NCI-H524 (cell line): ENCODE measurements at regions not wholly inside any gene's neighbourhood (a gene's known extent, or its start where the extent isn't known, plus 50 kb on each side); places are given as distances from the start of the nearest gene placed in this dataset.
"Not testable (repeated sequence)": the region's sequence is repeated elsewhere in the genome, so short reads cannot be mapped to it uniquely, and the experiment has no call there.

Experiments used
- DNase-seq, 2 experiments: peaks; one replicate each; lab custom pipeline; 2025; lab: John Stamatoyannopoulos, UW

DNA sequence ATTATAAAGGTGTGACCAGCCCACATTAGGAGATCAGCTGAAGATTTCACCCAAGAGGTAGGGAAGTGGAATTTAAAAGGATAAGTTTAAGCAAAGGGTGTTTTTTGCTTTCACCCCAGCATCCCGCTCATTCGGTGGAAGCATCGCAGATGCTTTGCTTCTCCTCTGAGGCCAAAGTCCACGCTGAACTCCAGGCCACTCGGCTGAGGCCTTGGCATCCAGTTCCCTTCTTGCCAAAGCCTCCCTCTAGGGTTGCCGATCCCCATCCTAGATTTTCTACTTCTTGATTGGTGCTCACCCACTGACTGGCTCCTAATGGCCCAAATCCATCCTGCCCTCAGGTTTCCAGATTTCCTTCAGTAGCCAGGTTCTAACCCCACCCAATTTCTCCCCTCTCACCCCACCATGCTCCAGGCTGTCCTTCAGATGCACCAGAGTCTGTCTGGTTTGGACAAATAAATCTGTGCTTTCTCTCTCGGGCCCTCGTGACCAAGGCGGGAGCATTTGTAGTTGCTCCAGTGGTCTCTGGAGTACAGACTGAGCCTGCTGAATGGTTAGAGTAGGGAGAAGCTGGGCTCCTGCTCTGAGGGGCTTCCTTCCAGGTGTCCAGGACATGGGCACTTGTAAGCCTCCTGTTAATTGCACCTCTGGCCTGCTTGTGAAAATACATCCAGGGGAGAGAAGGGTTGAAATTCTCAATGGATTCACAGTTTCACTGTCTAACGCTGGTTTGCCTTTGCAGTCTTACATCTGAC is 193.2 kb downstream of the C1orf94 start:
- DNase-seq = no peak

DNA sequence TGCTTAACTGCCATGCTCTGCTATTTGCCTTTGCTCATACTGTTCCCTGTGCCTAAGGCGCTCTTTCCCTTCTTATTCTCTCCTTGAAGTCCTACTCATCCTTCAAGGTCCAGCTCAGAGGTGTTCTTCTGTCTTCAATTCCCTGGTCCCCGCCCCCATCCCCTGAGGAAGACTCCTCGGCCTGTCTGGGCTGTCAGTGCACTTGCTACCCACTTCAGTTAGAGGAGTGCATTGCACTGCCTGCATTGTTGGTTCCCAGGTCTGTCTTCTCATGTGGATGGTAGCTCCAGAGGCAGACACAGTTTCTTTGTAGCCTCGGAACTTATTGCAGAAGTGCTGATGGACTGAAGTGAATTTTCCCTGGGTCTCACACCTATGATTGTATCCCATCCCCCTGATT is 194.0 kb downstream of the C1orf94 start:
- no peak for DNase-seq

GRCh38 chr1:34371179-34371578 is 194.5 kb downstream of the C1orf94 start:
- not testable (repeated sequence) for DNase-seq

DNA sequence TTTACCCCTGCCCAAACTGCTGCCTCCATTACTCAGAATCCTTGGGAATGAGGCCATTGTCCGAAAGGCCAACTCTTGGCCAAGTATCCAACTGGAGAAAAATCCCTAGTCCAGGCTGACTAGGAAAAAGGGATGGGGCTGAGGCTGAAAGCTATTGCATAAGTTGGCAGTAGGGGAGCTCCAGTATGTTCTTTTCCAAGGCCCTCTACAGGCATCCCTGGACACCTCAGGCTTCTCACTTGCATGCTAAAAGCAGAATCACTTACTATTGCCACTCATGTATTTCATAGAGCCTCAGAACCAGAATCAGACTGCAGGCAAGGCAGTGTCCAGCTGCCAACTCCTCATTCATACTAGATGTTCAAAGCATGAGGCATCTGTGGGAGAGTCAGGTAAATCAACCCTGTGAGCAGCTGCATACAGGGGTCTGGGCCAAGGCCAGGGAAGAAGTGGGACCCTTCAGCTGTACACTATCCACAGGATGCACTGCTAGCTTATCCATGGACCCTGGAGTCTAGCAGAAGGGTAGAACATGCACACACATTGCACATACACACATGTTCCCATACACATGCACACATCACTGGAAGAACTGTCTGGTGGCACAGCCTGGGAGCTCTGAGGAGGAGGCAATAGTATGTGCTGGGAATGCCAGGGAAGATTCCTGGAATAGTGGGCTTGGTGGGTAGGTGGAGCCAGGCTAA is 195.3 kb downstream of the C1orf94 start:
- DNase-seq = no peak

DNA sequence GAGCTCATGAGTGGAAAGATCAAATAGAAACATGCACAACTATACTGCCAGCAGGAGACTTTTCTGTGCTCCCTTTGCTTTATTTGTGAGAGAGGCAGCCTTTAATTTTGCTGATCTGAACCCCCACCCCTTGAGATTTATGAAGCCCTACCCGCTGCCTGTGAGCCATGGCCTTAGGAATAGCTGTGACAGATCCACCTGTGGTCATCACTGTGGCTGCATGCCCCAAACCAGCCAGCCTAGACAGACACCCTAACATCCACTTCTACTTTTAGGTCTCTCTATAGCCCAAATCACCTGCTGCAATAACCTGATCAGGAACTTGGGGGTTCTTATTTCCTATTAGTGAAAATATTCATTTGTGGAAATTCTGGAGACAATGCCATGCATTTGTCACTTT is 196.2 kb downstream of the C1orf94 start:
- DNase-seq = no peak

DNA sequence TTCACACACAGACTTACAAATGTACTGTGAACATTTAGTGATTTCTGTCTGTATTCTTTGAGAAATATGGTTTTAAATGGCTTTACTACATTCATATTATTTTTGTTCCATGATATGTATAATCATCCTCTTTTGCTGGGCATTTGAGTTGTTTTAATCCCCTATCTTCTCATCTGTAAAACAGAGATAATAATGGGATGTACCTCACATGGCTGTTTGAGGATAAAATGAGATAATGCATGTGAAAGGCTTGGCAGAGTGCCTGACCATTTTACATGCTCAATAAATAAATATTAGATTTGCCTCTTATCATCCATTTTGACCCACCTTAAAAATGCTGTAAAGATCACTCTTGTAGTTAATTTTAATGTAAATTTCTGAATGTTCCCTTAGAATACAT is 197.2 kb downstream of the C1orf94 start:
- DNase-seq = no peak

DNA sequence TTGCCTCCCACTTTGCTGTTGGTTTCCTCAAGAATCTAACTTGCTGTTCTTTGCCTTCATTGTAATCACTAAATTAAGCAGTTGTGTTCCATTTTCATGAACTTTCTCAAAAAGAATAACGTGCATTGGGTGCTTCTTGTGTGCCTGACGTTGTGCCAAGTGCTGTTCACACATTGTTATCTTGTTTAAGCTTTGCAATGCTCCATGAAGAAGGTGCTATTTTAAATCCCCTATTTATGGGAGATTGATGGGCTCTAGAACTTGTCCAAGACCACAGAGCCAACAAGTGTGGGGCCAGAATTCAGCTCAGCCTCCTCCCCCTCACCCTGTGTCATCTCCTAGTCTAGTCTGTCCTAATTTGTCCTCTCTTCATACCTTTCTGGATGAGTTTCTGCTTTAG is 199.8 kb downstream of the C1orf94 start:
- DNase-seq = no peak

- DNase-seq = no peak
These were observed 202.5 kb downstream of the C1orf94 start for GRCh38 chr1:34378968-34379856.

- DNase-seq = no peak
These were observed 203.2 kb downstream of the C1orf94 start for GRCh38 chr1:34379911-34380310.

DNA sequence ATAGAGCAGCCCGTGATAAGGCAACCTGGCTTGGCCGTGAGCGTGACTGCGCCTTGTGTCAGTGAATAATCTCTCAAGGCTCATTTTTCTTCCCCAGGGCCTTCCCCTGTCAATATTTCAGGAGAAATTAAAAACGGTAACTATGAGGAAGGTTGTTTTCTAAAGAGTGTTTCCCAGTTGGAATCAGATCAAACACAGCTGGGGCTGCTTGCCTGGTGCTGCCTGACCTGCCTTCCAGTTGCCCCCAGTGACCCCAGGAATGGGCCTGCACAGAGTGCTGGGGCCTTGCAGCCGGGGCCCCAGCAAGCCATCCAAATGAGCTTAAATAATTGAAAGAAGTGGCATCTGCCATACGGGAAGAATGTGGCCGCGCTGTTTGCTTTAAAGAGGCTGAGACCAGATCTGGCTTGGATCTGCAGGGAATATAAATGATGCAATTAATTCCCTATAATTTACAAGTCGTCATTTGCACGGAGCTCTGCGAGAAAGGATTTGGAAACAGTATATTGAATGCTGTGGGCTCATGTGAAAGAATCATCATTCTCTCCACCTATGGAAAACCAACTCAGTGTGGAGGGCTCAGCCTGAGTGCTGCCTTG is 203.9 kb downstream of the C1orf94 start:
- DNase-seq = peak; percentile 16 to 80

GRCh38 chr1:34389974-34390373 is 213.3 kb downstream of the C1orf94 start:
- no peak for DNase-seq

DNA sequence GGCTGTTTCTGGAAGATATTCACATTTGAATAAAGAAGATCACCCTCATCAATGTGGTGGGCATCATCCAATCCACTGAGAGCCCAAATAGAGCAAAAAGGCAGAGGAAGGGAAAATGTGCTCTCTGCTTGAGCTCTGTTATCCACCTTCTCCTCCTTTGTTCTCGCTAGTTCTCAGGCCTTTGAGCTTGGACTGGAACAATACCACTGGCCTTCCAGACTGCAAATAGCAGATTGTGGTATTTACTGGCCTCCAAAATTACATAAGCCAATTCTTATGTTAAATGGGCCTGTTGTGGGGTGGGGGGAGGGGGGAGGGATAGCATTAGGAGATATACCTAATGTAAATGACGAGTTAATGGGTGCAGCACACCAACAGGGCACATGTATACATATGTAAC is 219.3 kb downstream of the C1orf94 start:
- no peak for DNase-seq

GRCh38 chr1:34398241-34398915 is 221.7 kb downstream of the C1orf94 start:
- DNase-seq = peak; percentile 3 to 68

GRCh38 chr1:34398916-34399275 is 222.2 kb downstream of the C1orf94 start:
- peak in 1 of 2 experiments; percentile 37 for DNase-seq

GRCh38 chr1:34400675-34401074 is 224.0 kb downstream of the C1orf94 start:
- DNase-seq = no peak

DNA sequence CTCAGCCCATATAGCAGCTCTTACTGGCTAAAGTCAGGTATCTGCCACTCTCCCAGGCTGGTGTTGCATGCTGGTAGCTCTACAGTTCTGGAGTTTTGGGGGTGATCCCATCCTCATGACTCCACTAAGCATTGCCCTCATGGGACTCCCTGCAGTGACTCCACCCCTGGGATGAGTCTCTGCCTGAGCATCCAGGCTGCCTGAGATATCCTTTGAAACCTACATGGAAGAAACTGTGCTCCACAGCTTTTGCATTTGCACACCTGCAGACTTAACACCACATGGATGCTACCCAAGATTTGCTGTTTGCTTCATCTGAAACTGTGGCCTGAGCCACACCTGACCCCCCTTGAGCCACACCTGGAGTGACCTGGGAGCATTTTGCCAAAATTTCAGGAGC is 226.4 kb downstream of the C1orf94 start:
- no peak for DNase-seq

DNA sequence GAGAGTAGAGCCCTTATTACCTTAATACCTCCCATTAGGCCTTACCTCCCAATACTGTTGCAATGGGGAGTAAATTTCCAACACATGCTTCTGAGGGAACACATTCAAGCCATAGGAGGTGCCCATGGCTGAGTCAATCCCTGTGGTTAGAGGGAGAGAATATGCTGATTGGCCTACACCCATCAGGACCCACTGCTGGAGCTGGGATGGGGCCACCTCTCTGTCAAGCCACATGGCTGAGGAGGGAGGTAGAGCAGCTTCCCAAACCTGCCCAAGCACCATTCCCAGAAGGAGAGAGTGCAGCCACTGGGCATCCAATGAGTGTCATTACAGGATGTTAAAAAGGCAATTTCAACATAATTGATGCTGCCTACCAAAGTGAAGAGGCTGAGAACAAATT is 228.1 kb downstream of the C1orf94 start:
- DNase-seq = no peak

- DNase-seq = no peak
These were observed 228.7 kb downstream of the C1orf94 start for GRCh38 chr1:34405266-34405959.

DNA sequence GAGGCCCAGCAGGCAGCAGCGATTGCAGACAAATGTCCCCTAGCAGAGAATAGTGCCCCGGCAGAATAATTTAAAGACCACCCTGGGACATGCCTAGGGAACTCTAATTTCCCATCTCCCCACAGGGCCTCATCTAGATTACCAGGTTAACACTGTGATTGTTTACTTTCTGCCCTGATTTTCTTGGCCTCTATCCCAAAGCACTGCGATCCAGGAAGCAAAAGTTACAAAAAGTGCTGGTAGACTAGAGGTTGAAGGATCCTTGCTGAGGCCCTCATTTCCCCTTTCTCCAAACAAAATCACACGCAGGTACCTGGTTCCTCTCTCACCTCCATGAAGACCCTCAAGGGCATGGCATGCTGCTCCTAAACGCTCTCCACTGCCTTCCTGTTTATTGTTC is 229.7 kb downstream of the C1orf94 start:
- no peak for DNase-seq

- peak; percentile 67 to 88 for DNase-seq
These were observed 230.3 kb downstream of the C1orf94 start for GRCh38 chr1:34406833-34407539.
